Breast epithelium (tissue), 3 donors: ENCODE measurements at regions not wholly inside any gene's neighbourhood (a gene's known extent, or its start where the extent isn't known, plus 50 kb on each side); places are given as distances from the start of the nearest gene placed in this dataset.

Experiments
- POLR2A ChIP-seq: fragments of 450-650 bp; IDR thresholded peaks from one replicate; pipeline ENCODE4 v1.6.1; 2016; ENCODE audit warnings: antibody characterized with exemption, mild to moderate bottlenecking, moderate library complexity
- POLR2AphosphoS5 ChIP-seq, 3 donors: sonication (generic); formaldehyde crosslinking; IDR thresholded peaks; one replicate each; pipeline ENCODE4 v1.6.1; 2017; ENCODE audit warnings: antibody characterized with exemption in 3 of 3
- TF ChIP-seq, protein P1 (sequence below), 3 donors: fragments of 450-650 bp; IDR thresholded peaks; one replicate each; pipeline ENCODE4 v1.5.1; 2016 to 2017; ENCODE audit warnings: antibody characterized with exemption in 3 of 3, mild to moderate bottlenecking in 3 of 3, moderate library complexity in 3 of 3

DNA sequence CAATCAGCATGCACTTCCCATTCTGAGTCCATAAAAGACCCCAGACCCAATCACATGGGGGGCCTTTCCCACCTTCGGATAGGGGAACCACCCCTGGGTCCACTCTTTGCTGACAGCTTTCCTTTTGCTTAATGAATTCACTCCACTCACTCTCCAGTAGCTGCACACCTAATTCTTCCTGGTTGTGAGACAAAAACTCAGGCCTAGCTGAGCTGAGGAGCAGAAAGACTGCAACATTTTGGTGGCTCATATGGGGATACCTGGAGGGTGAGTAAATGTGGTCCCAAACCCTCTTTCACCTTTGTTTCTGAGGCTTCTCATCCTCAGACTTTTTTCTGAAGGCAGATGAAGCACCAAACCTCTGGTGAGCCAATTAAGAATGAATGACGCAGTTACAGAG is 138.1 kb downstream of the WDR11 start:
- TF ChIP-seq, protein P1, sequence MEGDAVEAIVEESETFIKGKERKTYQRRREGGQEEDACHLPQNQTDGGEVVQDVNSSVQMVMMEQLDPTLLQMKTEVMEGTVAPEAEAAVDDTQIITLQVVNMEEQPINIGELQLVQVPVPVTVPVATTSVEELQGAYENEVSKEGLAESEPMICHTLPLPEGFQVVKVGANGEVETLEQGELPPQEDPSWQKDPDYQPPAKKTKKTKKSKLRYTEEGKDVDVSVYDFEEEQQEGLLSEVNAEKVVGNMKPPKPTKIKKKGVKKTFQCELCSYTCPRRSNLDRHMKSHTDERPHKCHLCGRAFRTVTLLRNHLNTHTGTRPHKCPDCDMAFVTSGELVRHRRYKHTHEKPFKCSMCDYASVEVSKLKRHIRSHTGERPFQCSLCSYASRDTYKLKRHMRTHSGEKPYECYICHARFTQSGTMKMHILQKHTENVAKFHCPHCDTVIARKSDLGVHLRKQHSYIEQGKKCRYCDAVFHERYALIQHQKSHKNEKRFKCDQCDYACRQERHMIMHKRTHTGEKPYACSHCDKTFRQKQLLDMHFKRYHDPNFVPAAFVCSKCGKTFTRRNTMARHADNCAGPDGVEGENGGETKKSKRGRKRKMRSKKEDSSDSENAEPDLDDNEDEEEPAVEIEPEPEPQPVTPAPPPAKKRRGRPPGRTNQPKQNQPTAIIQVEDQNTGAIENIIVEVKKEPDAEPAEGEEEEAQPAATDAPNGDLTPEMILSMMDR (IDR thresholded peaks at IDR 0.05) = no peak
- TF ChIP-seq POLR2AphosphoS5 (IDR thresholded peaks at IDR 0.05) (no peak), POLR2A (no peak)
